ENCODE measurements at regions not wholly inside any gene's neighbourhood (a gene's known extent, or its start where the extent isn't known, plus 50 kb on each side); places are given as distances from the start of the nearest gene placed in this dataset.
"Not testable (repeated sequence)": the region's sequence is repeated elsewhere in the genome, so short reads cannot be mapped to it uniquely, and the experiment has no call there.

GRCh38 chr4:25981749-25982148 is 67.7 kb downstream of the SMIM20 start:
- DNase-seq (ENCODE audit: low read depth in 2 of 3, low spot score in 1 of 3): no peak

GRCh38 chr4:25982962-25983361 is 68.9 kb downstream of the SMIM20 start:
- no peak for DNase-seq (ENCODE audit: low read depth in 2 of 3, low spot score in 1 of 3)

GRCh38 chr4:25984266-25984665 is 70.2 kb downstream of the SMIM20 start:
- DNase-seq (ENCODE audit: low read depth in 2 of 3, low spot score in 1 of 3): no peak

GRCh38 chr4:25984796-25985195 is 70.8 kb downstream of the SMIM20 start:
- DNase-seq (ENCODE audit: low read depth in 2 of 3, low spot score in 1 of 3): no peak

- no peak for DNase-seq (ENCODE audit: low read depth in 2 of 3, low spot score in 1 of 3)
These were observed 72.8 kb downstream of the SMIM20 start for GRCh38 chr4:25986807-25987206.

GRCh38 chr4:25991340-25991739 is 77.3 kb downstream of the SMIM20 start:
- no peak for DNase-seq (ENCODE audit: low read depth in 2 of 3, low spot score in 1 of 3)

GRCh38 chr4:25993395-25994185 is 79.6 kb downstream of the SMIM20 start:
- peak; percentile 7 to 26 (median 18) for DNase-seq (ENCODE audit: low read depth in 2 of 3, low spot score in 1 of 3)

GRCh38 chr4:25994577-25994976 is 80.6 kb downstream of the SMIM20 start:
- DNase-seq (ENCODE audit: low read depth in 2 of 3, low spot score in 1 of 3): not testable (repeated sequence)

- DNase-seq (ENCODE audit: low read depth in 2 of 3, low spot score in 1 of 3): no peak
These were observed 86.4 kb downstream of the SMIM20 start for GRCh38 chr4:26000274-26000950.

- no peak for DNase-seq (ENCODE audit: low read depth in 2 of 3, low spot score in 1 of 3)
These were observed 87.4 kb downstream of the SMIM20 start for GRCh38 chr4:26001413-26001812.

- no peak for DNase-seq (ENCODE audit: low read depth in 2 of 3, low spot score in 1 of 3)
These were observed 87.8 kb downstream of the SMIM20 start for GRCh38 chr4:26001816-26002215.

- no peak for DNase-seq (ENCODE audit: low read depth in 2 of 3, low spot score in 1 of 3)
These were observed 89.0 kb downstream of the SMIM20 start for GRCh38 chr4:26003056-26003455.

- no peak for DNase-seq (ENCODE audit: low read depth in 2 of 3, low spot score in 1 of 3)
These were observed 90.3 kb downstream of the SMIM20 start for GRCh38 chr4:26004290-26004689.

- DNase-seq (ENCODE audit: low read depth in 2 of 3, low spot score in 1 of 3): no peak
These were observed 91.7 kb downstream of the SMIM20 start for GRCh38 chr4:26005764-26006163.

GRCh38 chr4:26008737-26009136 is 94.7 kb downstream of the SMIM20 start:
- DNase-seq (ENCODE audit: low read depth in 2 of 3, low spot score in 1 of 3): no peak

- no peak for DNase-seq (ENCODE audit: low read depth in 2 of 3, low spot score in 1 of 3)
These were observed 95.5 kb downstream of the SMIM20 start for GRCh38 chr4:26009502-26009901.

GRCh38 chr4:26010304-26010703 is 96.3 kb downstream of the SMIM20 start:
- DNase-seq (ENCODE audit: low read depth in 2 of 3, low spot score in 1 of 3): no peak

GRCh38 chr4:26013629-26014028 is 99.6 kb downstream of the SMIM20 start:
- DNase-seq (ENCODE audit: low read depth in 2 of 3, low spot score in 1 of 3): no peak

GRCh38 chr4:26015133-26015651 is 101.2 kb downstream of the SMIM20 start:
- no peak for DNase-seq (ENCODE audit: low read depth in 2 of 3, low spot score in 1 of 3)

- DNase-seq (ENCODE audit: low read depth in 2 of 3, low spot score in 1 of 3): no peak
These were observed 101.9 kb downstream of the SMIM20 start for GRCh38 chr4:26015906-26016305.

- DNase-seq (ENCODE audit: low read depth in 2 of 3, low spot score in 1 of 3): no peak
These were observed 103.5 kb downstream of the SMIM20 start for GRCh38 chr4:26017531-26017930.

GRCh38 chr4:26017961-26018700 is 104.1 kb downstream of the SMIM20 start:
- not testable (repeated sequence) for DNase-seq (ENCODE audit: low read depth in 2 of 3, low spot score in 1 of 3)
